ENCODE measurements at regions not wholly inside any gene's neighbourhood (a gene's known extent, or its start where the extent isn't known, plus 50 kb on each side); places are given as distances from the start of the nearest gene placed in this dataset.
A peak's percentile ranks its signal among the peaks of the same experiment; 100 is the strongest.

DNA sequence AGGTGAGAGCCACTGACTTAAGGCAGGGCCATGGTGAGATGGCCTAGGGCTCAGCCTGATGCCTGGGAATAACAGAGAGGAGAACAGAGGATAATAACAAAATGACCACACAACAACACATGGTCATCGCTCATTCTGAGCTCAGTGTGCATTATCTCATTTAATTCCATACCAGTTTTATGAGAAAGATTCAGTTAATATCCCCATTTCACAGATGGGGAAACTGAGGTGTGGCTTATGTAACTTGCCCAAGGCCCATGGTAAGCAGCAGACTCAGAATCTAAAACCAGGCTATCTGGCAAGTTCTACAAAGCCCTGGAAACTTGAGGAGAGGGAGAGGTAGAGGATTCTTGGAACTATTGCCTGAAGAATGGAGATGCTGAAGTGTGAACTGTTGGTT lies 200.9 kb upstream of the PMEPA1 start:
- no peak overlapping the region for H3K4me3 Mint-ChIP-seq
- CTCF ChIA-PET, result no interaction called here

DNA sequence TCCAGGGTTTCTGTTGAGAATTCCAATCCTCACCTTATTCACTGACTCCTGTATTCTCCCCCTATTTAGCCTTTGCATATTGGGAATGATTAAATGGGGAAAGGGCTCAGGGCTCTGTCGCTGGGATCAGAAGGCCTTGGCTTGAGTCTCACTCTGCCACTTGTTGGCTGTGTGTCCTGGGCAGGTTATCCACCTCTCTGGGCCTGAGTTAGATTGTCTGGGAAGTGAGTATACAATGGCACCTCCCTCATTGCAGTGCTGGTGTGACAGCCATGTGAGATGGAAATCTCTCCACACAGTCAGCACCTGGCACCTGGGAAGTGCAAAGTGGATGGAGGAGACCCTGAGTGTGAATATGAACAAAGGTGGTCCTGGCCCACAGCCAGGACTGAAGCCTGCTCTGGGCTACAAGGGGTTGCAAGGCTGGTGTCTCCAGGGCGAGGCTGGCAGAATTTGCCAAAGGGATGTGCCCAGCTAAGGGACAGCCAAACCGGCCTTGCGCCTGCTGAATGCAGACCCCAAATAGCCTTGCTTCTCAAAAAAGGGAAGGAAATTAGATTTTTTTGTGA lies 200.0 kb upstream of the PMEPA1 start:
- H3K9me3 ChIP-seq (ENCODE audit: low read length), result no peaks in the 10 kb centered on the region
- Mint-ChIP-seq H3K4me1 (peaks cover 0 to 1% (median 0%) of the 10 kb centered on the region in 3 donors), H3K27ac (no peak overlapping the region), H3K27me3 (peaks cover 12 to 39% of the 10 kb centered on the region in 2 donors), H3K36me3 (no peaks in the 10 kb centered on the region), H3K4me3 (no peak overlapping the region), H3K9me3 (no peaks in the 10 kb centered on the region)
- no peak overlapping the region for H3K4me3 ChIP-seq (ENCODE audit: low read length)
- CTCF ChIA-PET, result no interaction called here
- H3K27ac ChIP-seq (ENCODE audit: low read depth, low read length), result no peak overlapping the region
- DNase-seq, result no peak
- POLR2A ChIA-PET, result no interaction called here
- no peaks in the 10 kb centered on the region for H3K4me1 ChIP-seq (ENCODE audit: insufficient read depth, low read length)
- H3K27me3 ChIP-seq (ENCODE audit: insufficient read depth, low read length, poor library complexity, severe bottlenecking), result peaks cover 7% of the 10 kb centered on the region
- H3K36me3 ChIP-seq (ENCODE audit: insufficient read depth, low read length), result no peaks in the 10 kb centered on the region

More for the DNA sequence above, 200.9 kb upstream of the PMEPA1 start:
- no peak overlapping the region for H3K4me3 ChIP-seq (ENCODE audit: low read length)
- no peak for DNase-seq
- H3K27me3 ChIP-seq (ENCODE audit: insufficient read depth, low read length, poor library complexity, severe bottlenecking), result peaks cover 5% of the 10 kb centered on the region
- H3K4me1 ChIP-seq (ENCODE audit: insufficient read depth, low read length), result no peaks in the 10 kb centered on the region
- Mint-ChIP-seq H3K4me1 (no peaks in the 10 kb centered on the region), H3K27ac (no peak overlapping the region), H3K36me3 (no peaks in the 10 kb centered on the region), H3K27me3 (peaks cover 12 to 31% of the 10 kb centered on the region in 2 donors), H3K9me3 (no peaks in the 10 kb centered on the region)
- H3K27ac ChIP-seq (ENCODE audit: low read depth, low read length), result no peak overlapping the region
- no peaks in the 10 kb centered on the region for H3K36me3 ChIP-seq (ENCODE audit: insufficient read depth, low read length)
- POLR2A ChIA-PET, result no interaction called here
- no peaks in the 10 kb centered on the region for H3K9me3 ChIP-seq (ENCODE audit: low read length)

DNA sequence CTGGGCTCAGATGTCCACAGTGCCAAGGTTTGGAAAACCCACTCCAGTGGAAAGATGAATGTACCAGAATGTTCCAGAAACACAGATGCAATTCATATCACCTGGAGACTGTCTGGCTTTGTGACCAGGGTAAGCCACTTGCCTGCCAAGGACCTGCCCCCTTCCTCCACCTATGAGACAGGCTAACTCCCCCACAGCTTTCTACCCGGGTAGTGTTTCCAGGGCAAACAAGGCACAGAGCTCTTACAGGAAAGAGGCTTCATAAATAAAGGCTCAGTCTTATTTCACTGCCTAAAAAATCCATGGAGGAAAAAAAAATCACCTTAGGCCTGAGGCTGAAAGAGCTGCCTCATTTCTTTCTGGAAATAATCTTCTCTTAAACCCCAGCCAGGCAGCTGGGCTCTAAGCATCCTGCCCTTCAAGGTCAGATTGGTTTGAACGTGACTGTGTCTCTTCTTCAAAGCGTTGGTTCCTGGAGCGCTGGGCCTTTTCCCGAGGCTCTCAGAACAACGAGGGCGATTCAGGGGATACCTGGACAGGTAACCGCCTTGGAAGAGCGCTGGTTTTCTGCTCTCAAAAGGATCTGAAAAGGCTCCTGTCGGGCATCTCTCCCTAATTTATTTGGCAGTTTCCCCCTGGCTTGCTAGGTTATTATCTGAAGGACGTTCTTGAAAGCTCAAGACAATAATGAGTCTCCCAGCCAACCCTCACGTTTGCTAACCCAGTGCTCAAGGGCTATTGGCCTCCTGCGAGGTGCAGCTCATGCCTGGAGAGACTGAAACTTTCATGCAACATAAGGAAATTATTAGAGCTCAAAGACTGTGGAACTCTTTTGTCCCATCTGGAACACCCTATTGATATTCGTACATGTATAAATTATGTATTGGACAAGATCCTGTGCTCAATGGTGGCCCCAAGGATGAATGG lies 199.2 kb upstream of the PMEPA1 start:
- no peak for DNase-seq
- H3K27ac Mint-ChIP-seq, result peak overlapping the region in 1 of 8 donors; percentile 12
- H3K4me1 Mint-ChIP-seq, result peaks cover 0 to 3% (median 0%) of the 10 kb centered on the region in 3 donors
- H3K9me3 Mint-ChIP-seq, result no peaks in the 10 kb centered on the region
- H3K9me3 ChIP-seq (ENCODE audit: low read length), result no peaks in the 10 kb centered on the region
- peaks cover 12 to 42% of the 10 kb centered on the region in 2 donors for H3K27me3 Mint-ChIP-seq
- CTCF ChIA-PET, result no interaction called here
- H3K36me3 Mint-ChIP-seq, result no peaks in the 10 kb centered on the region
- H3K27ac ChIP-seq (ENCODE audit: low read depth, low read length), result no peak overlapping the region
- H3K4me3 Mint-ChIP-seq, result no peak overlapping the region
- peaks cover 13% of the 10 kb centered on the region for H3K27me3 ChIP-seq (ENCODE audit: insufficient read depth, low read length, poor library complexity, severe bottlenecking)
- no peak overlapping the region for H3K4me3 ChIP-seq (ENCODE audit: low read length)
- POLR2A ChIA-PET, result no interaction called here
- H3K4me1 ChIP-seq (ENCODE audit: insufficient read depth, low read length), result no peaks in the 10 kb centered on the region
- H3K36me3 ChIP-seq (ENCODE audit: insufficient read depth, low read length), result no peaks in the 10 kb centered on the region

DNA sequence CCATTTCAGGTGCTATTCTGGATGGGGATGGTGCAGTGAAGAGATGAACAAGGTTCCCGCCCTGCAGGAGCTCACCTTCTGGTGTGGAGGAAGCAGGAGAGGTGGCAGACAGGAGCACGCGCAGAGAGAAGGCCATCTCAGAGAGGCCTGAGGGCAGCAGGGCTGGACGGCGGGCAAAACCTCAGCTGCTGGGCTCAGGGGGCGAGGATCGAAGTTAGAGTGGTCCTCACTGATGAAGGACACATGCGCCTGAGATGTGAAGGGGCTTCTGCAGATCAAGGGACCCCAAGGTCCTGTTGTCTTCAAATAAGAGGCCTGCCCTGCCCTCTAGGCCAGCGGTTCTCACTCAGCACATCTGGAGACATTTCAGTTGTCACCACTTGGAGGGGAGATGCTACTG lies 198.4 kb upstream of the PMEPA1 start:
- ChIA-PET CTCF (no interaction called here), POLR2A (no interaction called here)
- H3K36me3 ChIP-seq (ENCODE audit: insufficient read depth, low read length), result no peaks in the 10 kb centered on the region
- no peak overlapping the region for H3K27ac ChIP-seq (ENCODE audit: low read depth, low read length)
- H3K27me3 Mint-ChIP-seq, result peaks cover 9 to 41% of the 10 kb centered on the region in 2 donors
- H3K9me3 Mint-ChIP-seq, result no peaks in the 10 kb centered on the region
- H3K4me1 Mint-ChIP-seq, result peaks cover 0 to 3% (median 0%) of the 10 kb centered on the region in 3 donors
- peaks cover 13% of the 10 kb centered on the region for H3K27me3 ChIP-seq (ENCODE audit: insufficient read depth, low read length, poor library complexity, severe bottlenecking)
- H3K36me3 Mint-ChIP-seq, result no peaks in the 10 kb centered on the region
- no peak overlapping the region for H3K4me3 Mint-ChIP-seq
- no peak overlapping the region for H3K4me3 ChIP-seq (ENCODE audit: low read length)
- H3K9me3 ChIP-seq (ENCODE audit: low read length), result no peaks in the 10 kb centered on the region
- DNase-seq, result no peak
- no peaks in the 10 kb centered on the region for H3K4me1 ChIP-seq (ENCODE audit: insufficient read depth, low read length)
- H3K27ac Mint-ChIP-seq, result no peak overlapping the region

DNA sequence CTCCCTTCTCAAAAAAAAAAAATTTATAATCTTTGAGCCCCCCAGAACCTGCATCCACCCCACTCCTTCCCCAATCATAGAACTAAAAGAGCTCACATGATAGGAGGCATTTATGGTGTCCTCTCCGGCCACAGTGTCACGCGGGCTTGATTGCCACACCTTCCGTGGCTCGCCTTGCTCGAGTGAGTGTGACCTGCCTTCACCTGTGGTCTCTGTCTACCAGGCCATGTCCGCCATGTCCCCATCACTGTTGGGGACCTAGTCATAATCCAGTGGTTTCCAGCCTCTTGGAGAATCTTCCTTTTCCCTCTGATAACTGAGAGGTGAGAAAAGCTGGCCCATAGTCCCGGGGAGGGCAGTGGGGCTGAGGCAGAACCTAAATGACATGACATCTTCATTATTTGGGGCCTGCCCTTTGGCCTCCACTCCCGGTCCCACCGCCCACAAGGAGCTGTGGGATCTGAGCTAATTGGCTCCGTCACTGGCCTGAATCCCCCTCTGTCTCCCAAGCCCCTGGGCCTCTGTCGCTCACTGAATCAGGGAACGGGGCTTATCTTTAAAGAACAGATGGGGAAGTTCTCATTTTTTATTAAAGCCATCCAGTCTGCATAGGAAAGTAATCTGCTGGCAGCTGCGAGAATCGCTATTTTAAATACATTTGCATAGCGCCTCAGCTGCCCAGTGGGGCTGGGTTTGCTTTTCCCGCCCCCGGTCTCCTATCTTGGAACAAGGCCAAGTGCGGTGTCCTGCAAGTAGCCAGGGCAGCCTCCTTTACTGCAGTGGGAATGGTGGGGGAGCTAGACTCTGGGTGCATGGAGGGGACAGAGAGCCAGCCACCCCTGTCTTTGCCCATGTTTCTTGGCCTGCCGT lies 197.6 kb upstream of the PMEPA1 start:
- peaks cover 13% of the 10 kb centered on the region for H3K27me3 ChIP-seq (ENCODE audit: insufficient read depth, low read length, poor library complexity, severe bottlenecking)
- no peak for DNase-seq
- H3K9me3 Mint-ChIP-seq, result no peaks in the 10 kb centered on the region
- no peak overlapping the region for H3K27ac ChIP-seq (ENCODE audit: low read depth, low read length)
- H3K27ac Mint-ChIP-seq, result no peak overlapping the region
- H3K4me1 Mint-ChIP-seq, result peaks cover 0 to 3% (median under 1%) of the 10 kb centered on the region in 3 donors
- no peaks in the 10 kb centered on the region for H3K9me3 ChIP-seq (ENCODE audit: low read length)
- ChIA-PET POLR2A (no interaction called here), CTCF (no interaction called here)
- H3K4me3 Mint-ChIP-seq, result no peak overlapping the region
- peaks cover 9 to 38% of the 10 kb centered on the region in 2 donors for H3K27me3 Mint-ChIP-seq
- H3K36me3 Mint-ChIP-seq, result no peaks in the 10 kb centered on the region
- H3K36me3 ChIP-seq (ENCODE audit: insufficient read depth, low read length), result no peaks in the 10 kb centered on the region
- H3K4me3 ChIP-seq (ENCODE audit: low read length), result no peak overlapping the region
- no peaks in the 10 kb centered on the region for H3K4me1 ChIP-seq (ENCODE audit: insufficient read depth, low read length)

DNA sequence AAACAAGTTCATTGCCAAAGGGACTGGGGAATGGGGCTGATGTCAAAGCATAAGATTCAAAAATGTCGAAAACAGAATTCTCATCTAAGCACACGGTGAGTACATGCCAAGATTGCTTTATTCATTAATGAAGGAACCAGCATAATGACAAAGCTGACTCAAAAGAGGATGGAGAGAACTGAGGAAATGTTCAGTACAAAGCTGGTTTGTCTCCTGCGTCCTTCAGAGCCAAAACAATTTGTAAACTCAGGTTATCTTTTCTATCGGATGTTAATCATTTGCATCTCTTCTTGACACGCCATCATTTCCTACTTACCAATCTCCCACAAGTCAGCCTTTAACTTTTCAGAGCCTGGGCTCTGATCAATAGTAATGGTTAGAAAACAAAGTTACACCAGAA lies 195.6 kb upstream of the PMEPA1 start:
- CTCF ChIA-PET, result no interaction called here
- POLR2A ChIA-PET, result no interaction called here

DNA sequence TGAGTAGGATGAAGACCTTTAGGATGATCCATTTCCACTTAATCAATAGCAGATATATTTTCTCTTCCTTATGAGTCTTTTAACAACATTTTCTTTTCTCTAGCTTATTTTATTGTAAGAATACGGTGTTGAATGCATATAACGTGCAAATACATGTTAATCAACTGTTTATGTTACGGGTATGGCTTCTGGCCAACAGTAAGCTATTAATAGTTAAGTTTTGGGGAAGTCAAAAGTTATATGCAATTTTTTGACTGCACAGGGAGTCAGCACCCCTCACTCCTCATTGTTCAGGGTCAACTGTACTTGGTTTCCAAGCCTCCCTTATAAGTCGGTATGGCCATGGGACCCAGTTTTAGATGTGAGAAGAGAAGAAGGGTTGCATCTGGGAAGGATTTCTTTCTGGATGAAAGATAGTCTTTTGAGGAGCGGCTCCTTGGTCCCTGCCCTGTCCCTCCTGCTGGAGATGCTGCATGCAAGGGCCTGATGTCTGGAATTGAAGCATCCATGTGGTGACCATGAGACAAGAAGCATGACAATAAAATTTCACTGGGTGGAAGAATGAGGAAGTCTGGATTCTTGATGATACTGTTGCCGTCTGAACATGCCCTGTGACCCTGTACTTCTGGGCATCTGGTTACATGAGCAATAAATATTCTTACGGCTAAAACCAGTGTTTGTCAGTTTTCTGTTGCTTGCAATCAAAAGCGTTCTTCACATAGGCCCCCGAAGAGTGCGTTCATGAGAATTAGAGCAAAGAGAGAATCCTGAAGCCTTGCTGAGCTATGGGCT lies 194.7 kb upstream of the PMEPA1 start:
- Mint-ChIP-seq H3K4me3 (no peak overlapping the region), H3K36me3 (no peaks in the 10 kb centered on the region), H3K27ac (no peak overlapping the region), H3K27me3 (peaks cover 13 to 38% of the 10 kb centered on the region in 2 donors), H3K9me3 (no peaks in the 10 kb centered on the region), H3K4me1 (peaks cover 0 to 3% (median 3%) of the 10 kb centered on the region in 3 donors)
- ChIA-PET POLR2A (interaction anchor here (0.6 kb wide), 1 partner anchor 173 kb away, joined by 3 read pairs; no protein-coding TSS in a partner anchor), CTCF (no interaction called here)
- H3K36me3 ChIP-seq (ENCODE audit: insufficient read depth, low read length), result no peaks in the 10 kb centered on the region
- no peak overlapping the region for H3K27ac ChIP-seq (ENCODE audit: low read depth, low read length)
- DNase-seq, result no peak
- no peaks in the 10 kb centered on the region for H3K9me3 ChIP-seq (ENCODE audit: low read length)
- peaks cover 13% of the 10 kb centered on the region for H3K27me3 ChIP-seq (ENCODE audit: insufficient read depth, low read length, poor library complexity, severe bottlenecking)
- H3K4me1 ChIP-seq (ENCODE audit: insufficient read depth, low read length), result no peaks in the 10 kb centered on the region
- no peak overlapping the region for H3K4me3 ChIP-seq (ENCODE audit: low read length)

More for the DNA sequence above, 195.6 kb upstream of the PMEPA1 start:
- Mint-ChIP-seq H3K27me3 (peaks cover 11 to 43% of the 10 kb centered on the region in 2 donors), H3K4me1 (peaks cover 0 to 3% (median 3%) of the 10 kb centered on the region in 3 donors), H3K27ac (no peak overlapping the region), H3K36me3 (no peaks in the 10 kb centered on the region), H3K4me3 (no peak overlapping the region), H3K9me3 (no peaks in the 10 kb centered on the region)
- peaks cover 13% of the 10 kb centered on the region for H3K27me3 ChIP-seq (ENCODE audit: insufficient read depth, low read length, poor library complexity, severe bottlenecking)
- no peak overlapping the region for H3K4me3 ChIP-seq (ENCODE audit: low read length)
- DNase-seq, result no peak
- no peaks in the 10 kb centered on the region for H3K9me3 ChIP-seq (ENCODE audit: low read length)
- no peak overlapping the region for H3K27ac ChIP-seq (ENCODE audit: low read depth, low read length)
- no peaks in the 10 kb centered on the region for H3K4me1 ChIP-seq (ENCODE audit: insufficient read depth, low read length)
- H3K36me3 ChIP-seq (ENCODE audit: insufficient read depth, low read length), result no peaks in the 10 kb centered on the region
